ENCODE measurements at regions not wholly inside any gene's neighbourhood (a gene's known extent, or its start where the extent isn't known, plus 50 kb on each side); places are given as distances from the start of the nearest gene placed in this dataset.

- DNase-seq (no peak), ATAC-seq (no peak)
- POLR2A ChIA-PET = no interaction called here
- Mint-ChIP-seq H3K9me3 (peaks cover 0 to 1% (median 0%) of the 10 kb centered on the region in 11 donors), H3K36me3 (no peaks in the 10 kb centered on the region), H3K4me3 (no peak overlapping the region), H3K27me3 (peaks cover 11 to 29% (median 21%) of the 10 kb centered on the region in 5 donors), H3K27ac (peak overlapping the region in 1 of 9 donors; percentile 68), H3K4me1 (no peaks in the 10 kb centered on the region)
- no peak overlapping the region for H3K27ac ChIP-seq (ENCODE audit: low read depth, low read length)
- CTCF ChIA-PET = no interaction called here
- no peaks in the 10 kb centered on the region for H3K27me3 ChIP-seq (ENCODE audit: control insufficient read depth in 2 of 2, insufficient read depth in 2 of 2, low read length in 2 of 2)
- intact Hi-C loops (cut with micrococcal nuclease) = no loop called here
- no peaks in the 10 kb centered on the region for H3K4me1 ChIP-seq (ENCODE audit: control insufficient read depth in 2 of 2, insufficient read depth in 2 of 2, low read length in 2 of 2)
- no peak overlapping the region for H3K4me3 ChIP-seq (ENCODE audit: low read length)
- H3K9me3 ChIP-seq (ENCODE audit: control insufficient read depth in 2 of 3, low read length in 3 of 3) = no peaks in the 10 kb centered on the region
- H3K36me3 ChIP-seq (ENCODE audit: control insufficient read depth in 2 of 3, insufficient read depth in 3 of 3, low read length in 3 of 3) = no peaks in the 10 kb centered on the region
These were observed 53.1 kb upstream of the WNT4 start for GRCh38 chr1:22196041-22196440.

- POLR2A ChIA-PET = no interaction called here
- Histone ChIP-seq H3K36me3 (ENCODE audit: control insufficient read depth in 2 of 3, insufficient read depth in 3 of 3, low read length in 3 of 3) (no peaks in the 10 kb centered on the region), H3K4me3 (ENCODE audit: low read length) (no peak overlapping the region), H3K27ac (ENCODE audit: low read depth, low read length) (no peak overlapping the region), H3K27me3 (ENCODE audit: control insufficient read depth in 2 of 2, insufficient read depth in 2 of 2, low read length in 2 of 2) (no peaks in the 10 kb centered on the region), H3K9me3 (ENCODE audit: control insufficient read depth in 2 of 3, low read length in 3 of 3) (no peaks in the 10 kb centered on the region), H3K4me1 (ENCODE audit: control insufficient read depth in 2 of 2, insufficient read depth in 2 of 2, low read length in 2 of 2) (no peaks in the 10 kb centered on the region)
- no peak overlapping the region for H3K27ac Mint-ChIP-seq
- intact Hi-C loops (cut with micrococcal nuclease) = no loop called here
- DNase-seq = no peak
- H3K27me3 Mint-ChIP-seq = peaks cover 11 to 26% (median 21%) of the 10 kb centered on the region in 5 donors
- H3K9me3 Mint-ChIP-seq = peaks cover 0 to 1% (median 0%) of the 10 kb centered on the region in 11 donors
- no peak for ATAC-seq
- H3K4me3 Mint-ChIP-seq = no peak overlapping the region
- H3K36me3 Mint-ChIP-seq = no peaks in the 10 kb centered on the region
- no peaks in the 10 kb centered on the region for H3K4me1 Mint-ChIP-seq
- CTCF ChIA-PET = no interaction called here
These were observed 53.7 kb upstream of the WNT4 start for GRCh38 chr1:22196641-22197040.

GRCh38 chr1:22197644-22198043 is 54.7 kb upstream of the WNT4 start:
- Histone ChIP-seq H3K4me3 (ENCODE audit: low read length) (no peak overlapping the region), H3K9me3 (ENCODE audit: control insufficient read depth in 2 of 3, low read length in 3 of 3) (no peaks in the 10 kb centered on the region), H3K27me3 (ENCODE audit: control insufficient read depth in 2 of 2, insufficient read depth in 2 of 2, low read length in 2 of 2) (no peaks in the 10 kb centered on the region), H3K36me3 (ENCODE audit: control insufficient read depth in 2 of 3, insufficient read depth in 3 of 3, low read length in 3 of 3) (no peaks in the 10 kb centered on the region), H3K4me1 (ENCODE audit: control insufficient read depth in 2 of 2, insufficient read depth in 2 of 2, low read length in 2 of 2) (no peaks in the 10 kb centered on the region), H3K27ac (ENCODE audit: low read depth, low read length) (no peak overlapping the region)
- Mint-ChIP-seq H3K27me3 (peaks cover 11 to 27% (median 21%) of the 10 kb centered on the region in 5 donors), H3K36me3 (no peaks in the 10 kb centered on the region), H3K4me3 (no peak overlapping the region), H3K9me3 (peaks cover 0 to 1% (median 0%) of the 10 kb centered on the region in 11 donors), H3K27ac (no peak overlapping the region), H3K4me1 (no peaks in the 10 kb centered on the region)
- no peak for DNase-seq
- CTCF ChIA-PET = no interaction called here
- intact Hi-C loops (cut with micrococcal nuclease) = no loop called here
- ATAC-seq = no peak
- POLR2A ChIA-PET = no interaction called here

DNA sequence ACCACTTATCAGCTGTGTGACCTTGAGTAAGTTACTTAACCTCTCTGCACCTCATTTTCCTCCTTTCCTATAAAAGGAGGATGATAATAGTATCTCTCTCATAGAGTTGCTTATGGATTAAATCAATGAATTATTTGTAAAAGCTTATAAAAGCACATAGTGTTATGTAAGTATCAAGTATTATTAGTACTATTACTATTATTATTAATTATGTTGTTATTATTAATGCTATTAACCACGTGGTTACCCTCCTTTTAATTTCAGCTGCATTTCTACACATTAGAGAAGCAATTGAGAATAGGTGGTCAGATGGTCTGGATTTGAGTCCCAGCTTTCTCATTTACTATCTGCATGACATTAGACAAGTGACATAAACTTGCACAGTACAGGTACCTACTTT is 58.1 kb upstream of the WNT4 start:
- Mint-ChIP-seq H3K27me3 (peaks cover 27 to 37% (median 35%) of the 10 kb centered on the region in 5 donors), H3K27ac (no peak overlapping the region), H3K4me1 (no peaks in the 10 kb centered on the region), H3K36me3 (no peaks in the 10 kb centered on the region), H3K9me3 (peaks cover 0 to 2% (median 0%) of the 10 kb centered on the region in 11 donors), H3K4me3 (no peak overlapping the region)
- ATAC-seq (no peak), DNase-seq (no peak)
- no peaks in the 10 kb centered on the region for H3K4me1 ChIP-seq (ENCODE audit: control insufficient read depth in 2 of 2, insufficient read depth in 2 of 2, low read length in 2 of 2)
- H3K27me3 ChIP-seq (ENCODE audit: control insufficient read depth in 2 of 2, insufficient read depth in 2 of 2, low read length in 2 of 2) = no peaks in the 10 kb centered on the region
- H3K4me3 ChIP-seq (ENCODE audit: low read length) = no peak overlapping the region
- ChIA-PET POLR2A (no interaction called here), CTCF (no interaction called here)
- H3K36me3 ChIP-seq (ENCODE audit: control insufficient read depth in 2 of 3, insufficient read depth in 3 of 3, low read length in 3 of 3) = no peaks in the 10 kb centered on the region
- no peaks in the 10 kb centered on the region for H3K9me3 ChIP-seq (ENCODE audit: control insufficient read depth in 2 of 3, low read length in 3 of 3)
- H3K27ac ChIP-seq (ENCODE audit: low read depth, low read length) = no peak overlapping the region
- intact Hi-C loops (cut with micrococcal nuclease) = no loop called here

GRCh38 chr1:22203335-22203734 is 60.4 kb upstream of the WNT4 start:
- Histone ChIP-seq H3K9me3 (ENCODE audit: control insufficient read depth in 2 of 3, low read length in 3 of 3) (no peaks in the 10 kb centered on the region), H3K4me1 (ENCODE audit: control insufficient read depth in 2 of 2, insufficient read depth in 2 of 2, low read length in 2 of 2) (no peaks in the 10 kb centered on the region), H3K36me3 (ENCODE audit: control insufficient read depth in 2 of 3, insufficient read depth in 3 of 3, low read length in 3 of 3) (no peaks in the 10 kb centered on the region), H3K27me3 (ENCODE audit: control insufficient read depth in 2 of 2, insufficient read depth in 2 of 2, low read length in 2 of 2) (peaks cover 0 to 3% of the 10 kb centered on the region in 2 donors), H3K27ac (ENCODE audit: low read depth, low read length) (no peak overlapping the region), H3K4me3 (ENCODE audit: low read length) (no peak overlapping the region)
- DNase-seq (no peak), ATAC-seq (no peak)
- Mint-ChIP-seq H3K9me3 (peaks cover 0 to 2% (median 0%) of the 10 kb centered on the region in 11 donors), H3K4me3 (no peak overlapping the region), H3K27me3 (peaks cover 39 to 49% (median 46%) of the 10 kb centered on the region in 5 donors), H3K4me1 (no peaks in the 10 kb centered on the region), H3K27ac (no peak overlapping the region), H3K36me3 (no peaks in the 10 kb centered on the region)
- CTCF ChIA-PET = no interaction called here
- intact Hi-C loops (cut with micrococcal nuclease) = no loop called here
- POLR2A ChIA-PET = no interaction called here

DNA sequence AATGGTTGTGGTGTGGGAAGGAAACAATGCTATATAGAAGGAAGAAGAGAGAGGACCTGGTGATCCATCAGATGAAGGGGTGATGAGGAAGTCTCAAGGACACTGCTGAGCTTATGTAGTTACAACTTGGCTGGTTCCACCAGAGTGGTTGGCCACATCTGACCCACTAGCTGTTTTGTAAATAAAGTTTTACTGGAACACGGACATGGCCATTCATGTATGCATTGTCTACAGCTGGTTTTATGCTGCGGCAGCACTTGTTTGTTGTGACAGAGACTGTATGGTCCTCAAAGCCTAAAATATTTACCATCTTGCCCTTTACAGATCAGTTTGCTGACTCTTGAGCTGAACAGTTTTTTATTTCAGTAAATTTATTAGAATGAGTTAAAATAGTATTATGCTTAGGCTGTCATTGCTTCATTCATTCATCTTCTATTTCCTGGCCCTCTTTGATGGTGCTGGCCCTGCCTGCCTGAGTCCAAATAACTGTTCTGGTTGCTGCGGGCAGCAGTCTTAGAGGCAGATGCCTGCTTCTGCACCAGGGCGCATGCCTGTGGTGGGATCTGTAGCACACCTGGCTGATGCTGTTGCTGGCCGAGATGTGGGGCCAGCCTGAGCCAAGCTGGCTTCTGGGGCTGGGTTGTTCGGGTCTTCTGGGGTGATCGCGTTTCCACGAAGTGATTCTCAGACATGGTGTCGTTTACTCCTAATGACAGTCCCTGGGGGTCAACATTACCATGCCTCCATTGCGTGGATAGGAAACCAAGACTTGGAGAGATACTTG is 61.4 kb upstream of the WNT4 start:
- ChIA-PET CTCF (no interaction called here), POLR2A (no interaction called here)
- H3K36me3 Mint-ChIP-seq = no peaks in the 10 kb centered on the region
- no peaks in the 10 kb centered on the region for H3K4me1 ChIP-seq (ENCODE audit: control insufficient read depth in 2 of 2, insufficient read depth in 2 of 2, low read length in 2 of 2)
- intact Hi-C loops (cut with micrococcal nuclease) = no loop called here
- no peaks in the 10 kb centered on the region for H3K9me3 ChIP-seq (ENCODE audit: control insufficient read depth in 2 of 3, low read length in 3 of 3)
- H3K4me3 Mint-ChIP-seq = no peak overlapping the region
- peaks cover 40 to 55% (median 50%) of the 10 kb centered on the region in 5 donors for H3K27me3 Mint-ChIP-seq
- no peaks in the 10 kb centered on the region for H3K4me1 Mint-ChIP-seq
- H3K4me3 ChIP-seq (ENCODE audit: low read length) = no peak overlapping the region
- peaks cover 0 to 2% (median 0%) of the 10 kb centered on the region in 11 donors for H3K9me3 Mint-ChIP-seq
- H3K27ac Mint-ChIP-seq = no peak overlapping the region
- H3K36me3 ChIP-seq (ENCODE audit: control insufficient read depth in 2 of 3, insufficient read depth in 3 of 3, low read length in 3 of 3) = no peaks in the 10 kb centered on the region
- DNase-seq (no peak), ATAC-seq (no peak)
- peaks cover 0 to 3% of the 10 kb centered on the region in 2 donors for H3K27me3 ChIP-seq (ENCODE audit: control insufficient read depth in 2 of 2, insufficient read depth in 2 of 2, low read length in 2 of 2)
- no peak overlapping the region for H3K27ac ChIP-seq (ENCODE audit: low read depth, low read length)
